Nephron progenitor cell (in vitro differentiated cells): ENCODE measurements at regions not wholly inside any gene's neighbourhood (a gene's known extent, or its start where the extent isn't known, plus 50 kb on each side); places are given as distances from the start of the nearest gene placed in this dataset.

Experiments
- DNase-seq: peaks from one replicate; pipeline ENCODE4 v3.0.0; 2021
- H3K27ac Mint-ChIP-seq: 2 replicates; pipeline ENCODE4 v1.8.0; 2021; ENCODE audit warnings: mild to moderate bottlenecking, moderate library complexity, mixed read lengths
- H3K27me3 Mint-ChIP-seq: 2 replicates; pipeline ENCODE4 v1.8.0; 2021; ENCODE audit warnings: mild to moderate bottlenecking, low read depth, mixed read lengths; ENCODE audit not compliant: poor library complexity
- H3K36me3 Mint-ChIP-seq: 2 replicates; pipeline ENCODE4 v1.8.0; 2021; ENCODE audit warnings: low read depth, mixed read lengths
- H3K4me1 Mint-ChIP-seq: 2 replicates; pipeline ENCODE4 v1.8.0; 2021; ENCODE audit warnings: mixed read lengths
- H3K4me3 Mint-ChIP-seq: 2 replicates; pipeline ENCODE4 v1.8.0; 2021; ENCODE audit warnings: mild to moderate bottlenecking, moderate library complexity, mixed read lengths
- H3K9me3 Mint-ChIP-seq: 2 replicates; pipeline ENCODE4 v1.8.0; 2021; ENCODE audit warnings: mild to moderate bottlenecking, moderate library complexity, mixed read lengths
- TF ChIP-seq, protein P1 (sequence below): fragments of 200-600 bp; sonication (generic); IDR thresholded peaks from 2 replicates; pipeline ENCODE4 v1.5.0; 2021; ENCODE audit warnings: antibody characterized with exemption

DNA sequence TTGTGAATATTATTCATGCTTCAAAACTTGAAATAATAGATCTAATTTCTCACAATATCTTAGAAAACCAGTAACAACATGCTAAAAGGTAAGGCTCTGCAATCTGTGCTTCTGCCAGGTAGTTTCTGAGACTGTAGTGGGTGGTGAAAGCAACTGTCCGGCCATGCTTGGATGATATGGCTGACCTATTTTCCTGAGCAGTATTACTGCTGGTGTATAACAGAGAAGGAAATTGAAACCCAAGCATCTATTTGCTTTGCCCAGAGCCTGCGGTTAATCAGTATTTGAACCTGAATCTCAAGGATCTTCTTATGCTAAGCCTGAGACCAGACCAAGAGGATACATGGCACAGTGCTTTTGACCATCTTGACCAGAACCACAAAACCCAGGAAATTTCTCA lies 563.8 kb downstream of the COL12A1 start:
- TF ChIP-seq, protein P1, sequence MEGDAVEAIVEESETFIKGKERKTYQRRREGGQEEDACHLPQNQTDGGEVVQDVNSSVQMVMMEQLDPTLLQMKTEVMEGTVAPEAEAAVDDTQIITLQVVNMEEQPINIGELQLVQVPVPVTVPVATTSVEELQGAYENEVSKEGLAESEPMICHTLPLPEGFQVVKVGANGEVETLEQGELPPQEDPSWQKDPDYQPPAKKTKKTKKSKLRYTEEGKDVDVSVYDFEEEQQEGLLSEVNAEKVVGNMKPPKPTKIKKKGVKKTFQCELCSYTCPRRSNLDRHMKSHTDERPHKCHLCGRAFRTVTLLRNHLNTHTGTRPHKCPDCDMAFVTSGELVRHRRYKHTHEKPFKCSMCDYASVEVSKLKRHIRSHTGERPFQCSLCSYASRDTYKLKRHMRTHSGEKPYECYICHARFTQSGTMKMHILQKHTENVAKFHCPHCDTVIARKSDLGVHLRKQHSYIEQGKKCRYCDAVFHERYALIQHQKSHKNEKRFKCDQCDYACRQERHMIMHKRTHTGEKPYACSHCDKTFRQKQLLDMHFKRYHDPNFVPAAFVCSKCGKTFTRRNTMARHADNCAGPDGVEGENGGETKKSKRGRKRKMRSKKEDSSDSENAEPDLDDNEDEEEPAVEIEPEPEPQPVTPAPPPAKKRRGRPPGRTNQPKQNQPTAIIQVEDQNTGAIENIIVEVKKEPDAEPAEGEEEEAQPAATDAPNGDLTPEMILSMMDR: no peak
- Mint-ChIP-seq H3K4me1 (no peaks in the 10 kb centered on the region), H3K4me3 (no peak overlapping the region), H3K9me3 (no peaks in the 10 kb centered on the region), H3K27ac (no peak overlapping the region), H3K27me3 (peaks cover 3% of the 10 kb centered on the region), H3K36me3 (no peaks in the 10 kb centered on the region)
- DNase-seq: no peak

DNA sequence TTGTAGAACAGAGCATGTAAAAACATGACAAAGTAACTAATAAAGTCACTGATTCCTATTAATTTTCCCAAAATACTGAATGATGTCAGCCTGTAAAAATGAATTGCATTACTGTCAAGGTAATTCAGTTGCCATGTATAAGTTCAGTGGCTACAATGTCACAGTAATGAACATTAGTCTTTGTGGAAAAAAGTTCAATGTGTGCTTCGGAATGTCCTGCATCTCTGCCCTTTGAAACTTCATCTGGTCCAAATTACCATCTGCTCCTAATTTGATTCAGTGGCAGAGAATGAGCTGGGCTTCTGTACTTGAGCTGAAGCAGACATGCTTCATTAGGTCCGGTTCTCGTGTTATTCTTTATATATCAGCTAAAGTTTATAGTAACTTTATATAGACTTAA lies 567.4 kb downstream of the COL12A1 start:
- no peaks in the 10 kb centered on the region for H3K9me3 Mint-ChIP-seq
- H3K4me1 Mint-ChIP-seq: no peaks in the 10 kb centered on the region
- TF ChIP-seq, protein P1: no peak
- no peak for DNase-seq
- no peaks in the 10 kb centered on the region for H3K27me3 Mint-ChIP-seq
- no peak overlapping the region for H3K27ac Mint-ChIP-seq
- H3K36me3 Mint-ChIP-seq: no peaks in the 10 kb centered on the region
- no peak overlapping the region for H3K4me3 Mint-ChIP-seq

DNA sequence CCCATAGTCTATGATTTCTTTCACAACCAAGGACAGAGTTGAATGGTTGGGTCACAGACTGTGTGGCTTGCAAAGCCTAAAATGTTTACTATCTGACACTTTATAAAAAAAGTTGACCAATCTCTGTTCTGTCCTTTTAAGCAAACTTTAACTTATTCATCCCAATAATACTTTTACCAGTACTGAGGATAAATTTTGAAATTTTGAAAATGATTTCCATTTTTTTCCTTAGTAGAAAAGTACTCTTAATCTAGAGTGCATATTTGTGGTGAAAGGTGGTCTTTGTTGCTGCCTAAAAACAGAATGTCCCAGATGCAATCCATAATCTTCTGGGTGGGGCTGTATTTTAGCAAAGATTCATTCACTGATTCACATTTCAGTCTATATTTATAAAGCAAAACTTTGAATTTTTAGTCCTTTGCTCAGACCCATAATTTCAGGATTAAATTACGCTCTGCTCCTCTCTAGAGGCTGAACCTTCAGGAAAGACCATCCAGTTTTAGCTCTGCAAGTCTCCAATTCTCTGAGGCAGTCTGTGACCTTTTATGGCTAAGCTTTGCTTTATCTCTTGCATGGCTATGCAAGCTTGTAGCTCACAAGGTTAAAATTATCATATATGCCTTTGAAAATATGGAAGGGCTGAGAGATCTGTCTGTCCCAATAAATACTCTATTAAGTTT lies 573.5 kb downstream of the COL12A1 start:
- peaks cover 4% of the 10 kb centered on the region for H3K27me3 Mint-ChIP-seq
- H3K4me3 Mint-ChIP-seq: no peak overlapping the region
- TF ChIP-seq, protein P1: no peak
- DNase-seq: no peak
- no peaks in the 10 kb centered on the region for H3K36me3 Mint-ChIP-seq
- no peaks in the 10 kb centered on the region for H3K4me1 Mint-ChIP-seq
- H3K27ac Mint-ChIP-seq: no peak overlapping the region
- H3K9me3 Mint-ChIP-seq: peaks cover 5% of the 10 kb centered on the region

DNA sequence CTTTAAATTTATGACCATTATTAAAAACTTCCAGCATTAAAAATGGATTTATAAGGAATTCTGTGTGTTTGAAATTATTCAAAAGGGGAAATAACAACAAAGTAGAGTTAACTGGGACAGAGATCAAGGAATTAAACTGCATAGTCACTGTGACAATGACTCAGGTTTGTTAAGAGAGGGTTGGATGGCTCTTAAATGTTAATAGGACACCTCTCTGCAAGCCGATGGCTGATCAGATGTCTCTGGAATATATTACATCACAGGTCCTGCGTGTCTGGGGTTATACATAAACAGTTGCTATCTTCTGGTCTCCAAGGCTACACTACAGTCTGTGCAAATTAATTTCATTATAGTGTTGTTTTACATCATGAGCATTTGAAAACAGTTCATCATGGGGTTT lies 574.3 kb downstream of the COL12A1 start:
- H3K4me1 Mint-ChIP-seq: no peaks in the 10 kb centered on the region
- H3K9me3 Mint-ChIP-seq: peaks cover 5% of the 10 kb centered on the region
- H3K36me3 Mint-ChIP-seq: no peaks in the 10 kb centered on the region
- H3K27ac Mint-ChIP-seq: no peak overlapping the region
- TF ChIP-seq, protein P1: no peak
- H3K4me3 Mint-ChIP-seq: no peak overlapping the region
- no peak for DNase-seq
- peaks cover 4% of the 10 kb centered on the region for H3K27me3 Mint-ChIP-seq

DNA sequence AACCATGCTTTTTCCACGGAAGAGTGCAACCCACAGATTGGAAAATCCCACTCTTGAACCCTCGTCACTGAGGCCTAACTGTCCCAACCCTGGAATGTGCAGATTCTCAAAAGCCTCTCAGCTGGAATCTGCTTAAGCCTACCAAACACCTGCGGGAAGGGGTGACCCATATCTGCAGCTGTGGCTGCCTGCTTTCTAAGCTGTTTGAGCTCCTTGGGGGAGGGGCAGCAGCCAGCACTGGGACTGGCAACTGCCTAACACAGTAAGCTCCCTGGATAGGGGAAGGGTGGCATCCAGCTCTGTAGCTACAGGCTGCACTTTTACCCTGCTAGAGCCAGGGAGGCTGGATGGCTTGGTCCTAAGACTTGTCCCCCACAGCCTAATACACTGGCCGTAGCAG lies 579.6 kb downstream of the COL12A1 start:
- Mint-ChIP-seq H3K4me3 (no peak overlapping the region), H3K9me3 (peaks cover 29% of the 10 kb centered on the region), H3K36me3 (no peaks in the 10 kb centered on the region), H3K27me3 (peaks cover 4% of the 10 kb centered on the region), H3K4me1 (peaks cover 5% of the 10 kb centered on the region), H3K27ac (no peak overlapping the region)
- TF ChIP-seq, protein P1: no peak
- no peak for DNase-seq

DNA sequence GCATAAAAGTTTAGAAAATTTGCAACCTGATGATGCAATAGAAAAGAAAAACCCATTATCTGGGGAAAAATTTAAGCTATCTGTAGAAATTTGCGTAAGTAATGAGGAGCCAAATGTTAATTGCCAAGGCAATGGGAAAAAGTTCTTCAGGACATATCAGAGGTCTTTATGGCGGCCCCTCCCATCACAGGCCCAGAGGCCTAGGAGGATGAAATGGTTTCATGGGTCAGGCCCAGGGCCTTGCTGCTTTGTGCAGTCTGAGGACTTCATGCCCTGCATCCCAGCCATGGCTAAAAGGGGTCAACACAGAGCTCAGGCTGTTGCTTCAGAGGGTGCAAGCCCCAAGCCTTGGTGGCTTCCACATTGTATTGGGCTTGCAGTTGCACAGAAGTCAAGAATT lies 582.8 kb downstream of the COL12A1 start:
- Mint-ChIP-seq H3K36me3 (no peaks in the 10 kb centered on the region), H3K27me3 (no peaks in the 10 kb centered on the region), H3K4me3 (no peak overlapping the region), H3K4me1 (peaks cover 5% of the 10 kb centered on the region), H3K27ac (no peak overlapping the region), H3K9me3 (peaks cover 27% of the 10 kb centered on the region)
- DNase-seq: no peak
- TF ChIP-seq, protein P1: no peak
